IPS DF 19.7 (cell line): ENCODE measurements at regions not wholly inside any gene's neighbourhood (a gene's known extent, or its start where the extent isn't known, plus 50 kb on each side); places are given as distances from the start of the nearest gene placed in this dataset.
"Not testable (repeated sequence)": the region's sequence is repeated elsewhere in the genome, so short reads cannot be mapped to it uniquely, and the experiment has no call there.

Source experiments
- DNase-seq: peaks from one replicate; pipeline ENCODE4 v3.0.0-alpha.2; 2013; ENCODE audit warnings: low read depth, low spot score

GRCh38 chr21:19048098-19048672 lies 644.6 kb upstream of the TMPRSS15 start:
- no peak for DNase-seq

- no peak for DNase-seq
Observed at GRCh38 chr21:19049567-19049966, 646.0 kb upstream of the TMPRSS15 start.

DNA sequence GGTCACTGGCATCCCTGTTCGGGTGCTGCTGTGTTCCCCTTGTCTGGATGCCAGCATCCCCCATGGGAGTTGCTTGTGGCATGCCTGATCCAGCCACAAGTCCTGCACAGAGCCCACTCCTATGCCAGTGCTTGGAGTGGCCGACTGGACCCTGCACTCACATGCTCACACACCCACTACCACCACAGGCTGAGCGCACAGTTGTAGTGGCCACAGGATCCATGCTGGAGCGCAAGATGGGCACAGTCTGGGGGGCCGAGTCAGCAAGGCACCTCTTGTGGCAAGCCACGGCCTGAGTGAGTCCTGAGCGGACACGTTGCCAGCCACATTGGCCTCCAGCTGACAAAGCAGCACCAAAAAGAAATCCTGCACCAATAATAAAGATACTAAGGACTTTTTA lies 661.6 kb upstream of the TMPRSS15 start:
- DNase-seq, result no peak

DNA sequence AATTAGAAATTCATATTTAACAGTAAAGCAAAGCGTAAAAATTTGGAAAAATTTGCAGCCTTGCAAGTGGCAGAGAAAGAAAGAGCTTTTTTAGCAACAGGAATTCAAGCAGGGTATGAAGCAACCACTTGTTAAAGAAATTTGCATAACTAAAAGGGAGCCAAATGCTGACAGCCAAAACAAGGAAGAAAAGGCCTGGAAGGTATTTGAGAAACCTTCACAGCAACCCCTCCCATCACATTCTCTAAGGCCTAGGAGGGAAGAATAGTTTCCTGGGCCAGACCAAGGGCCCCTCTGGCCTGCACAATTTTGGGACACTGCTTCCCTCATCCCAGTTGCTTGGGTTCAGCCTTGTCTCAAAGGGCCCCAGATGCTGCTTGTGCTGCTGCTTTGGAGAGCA lies 672.4 kb upstream of the TMPRSS15 start:
- DNase-seq, result peak; percentile 2

DNA sequence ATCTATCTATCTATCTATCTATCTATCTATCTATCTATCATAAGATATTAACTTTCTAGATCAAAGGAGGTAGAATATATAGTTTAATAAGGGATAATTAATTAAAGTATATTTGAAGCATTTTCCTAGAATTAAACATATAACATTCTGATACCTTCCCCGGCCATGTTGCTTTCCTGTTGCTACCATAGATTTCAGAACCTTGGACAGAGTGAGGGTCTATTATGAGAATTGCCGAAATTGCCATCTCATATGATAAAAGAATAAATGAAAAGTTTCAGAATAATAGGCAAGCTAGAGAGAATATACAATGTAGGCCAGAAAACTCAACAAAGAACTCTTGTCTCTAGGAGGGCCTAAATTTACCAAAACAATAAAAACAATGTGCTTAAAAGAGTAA lies 706.1 kb upstream of the TMPRSS15 start:
- no peak for DNase-seq

GRCh38 chr21:19119259-19119658 lies 715.7 kb upstream of the TMPRSS15 start:
- DNase-seq, result not testable (repeated sequence)

DNA sequence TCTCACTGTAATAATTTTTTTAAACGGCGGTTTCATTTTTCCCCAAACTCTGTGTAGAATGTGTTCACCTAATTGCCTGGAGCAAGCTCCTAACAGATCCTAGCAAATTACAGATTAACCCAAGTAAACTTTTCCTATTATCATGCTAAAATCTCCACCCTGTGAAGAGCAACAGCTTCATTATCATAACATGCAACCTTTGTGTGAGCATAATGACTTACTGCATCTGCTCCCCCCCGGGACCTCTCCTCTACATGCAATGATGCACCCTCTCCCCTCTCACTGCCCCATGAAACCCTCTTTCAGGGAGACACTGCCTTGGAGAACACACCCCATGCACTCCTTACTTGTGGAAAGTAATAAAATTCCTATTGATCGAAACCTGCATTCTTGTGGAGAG lies 717.0 kb upstream of the TMPRSS15 start:
- peak; percentile 15 for DNase-seq

- no peak for DNase-seq
Observed at GRCh38 chr21:19122356-19122755, 718.8 kb upstream of the TMPRSS15 start.

- no peak for DNase-seq
Observed at GRCh38 chr21:19123053-19123452, 719.5 kb upstream of the TMPRSS15 start.

- DNase-seq, result no peak
Observed at GRCh38 chr21:19123525-19123924, 719.9 kb upstream of the TMPRSS15 start.

DNA sequence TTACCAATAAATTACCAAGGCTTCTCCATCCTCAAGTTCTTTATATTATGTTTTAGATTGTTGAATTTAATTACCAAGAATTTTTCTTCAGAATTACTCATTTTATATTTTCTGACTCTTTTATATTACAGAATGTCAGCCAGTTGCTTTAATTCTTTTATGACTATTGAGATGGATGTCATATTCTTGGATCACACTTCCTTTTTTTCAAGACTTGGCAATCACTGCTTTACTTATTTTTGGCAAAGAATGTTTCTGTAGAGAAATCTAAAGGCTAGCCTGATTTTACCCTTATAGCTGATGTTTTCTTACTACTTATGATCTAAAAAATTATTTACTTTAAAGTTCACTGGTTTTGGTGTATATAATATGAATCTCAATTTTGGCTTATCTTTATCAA lies 721.1 kb upstream of the TMPRSS15 start:
- DNase-seq, result no peak

- no peak for DNase-seq
Observed at GRCh38 chr21:19130379-19131028, 726.9 kb upstream of the TMPRSS15 start.

- DNase-seq, result no peak
Observed at GRCh38 chr21:19141511-19141910, 737.9 kb upstream of the TMPRSS15 start.

DNA sequence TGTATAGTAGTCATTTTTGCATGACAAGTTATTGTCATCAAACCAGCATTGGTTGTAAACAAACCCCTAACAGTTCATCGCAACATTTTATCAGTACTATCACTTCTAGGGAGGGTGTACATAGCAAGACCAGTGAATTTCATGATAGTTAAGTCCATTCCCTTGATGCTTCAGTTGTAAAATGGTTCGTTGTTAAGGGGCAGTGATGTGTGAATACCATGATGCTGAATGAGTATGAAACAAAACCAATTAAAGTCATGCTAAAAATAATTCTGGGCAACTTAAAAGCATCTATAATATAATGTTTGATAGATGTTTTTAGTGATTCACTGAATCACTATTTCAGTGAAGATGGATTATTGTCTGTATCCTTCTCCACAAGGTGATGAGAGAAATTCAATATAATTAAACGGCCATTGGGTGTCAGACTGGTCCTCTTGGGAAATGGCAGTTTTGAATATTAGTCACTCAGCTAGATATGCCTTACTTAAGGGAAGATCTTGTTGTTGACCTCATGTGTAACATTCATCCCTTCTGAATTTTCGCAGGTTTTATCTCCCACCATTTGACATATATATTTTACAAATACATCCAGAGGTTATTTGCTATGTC lies 742.2 kb upstream of the TMPRSS15 start:
- DNase-seq, result no peak

DNA sequence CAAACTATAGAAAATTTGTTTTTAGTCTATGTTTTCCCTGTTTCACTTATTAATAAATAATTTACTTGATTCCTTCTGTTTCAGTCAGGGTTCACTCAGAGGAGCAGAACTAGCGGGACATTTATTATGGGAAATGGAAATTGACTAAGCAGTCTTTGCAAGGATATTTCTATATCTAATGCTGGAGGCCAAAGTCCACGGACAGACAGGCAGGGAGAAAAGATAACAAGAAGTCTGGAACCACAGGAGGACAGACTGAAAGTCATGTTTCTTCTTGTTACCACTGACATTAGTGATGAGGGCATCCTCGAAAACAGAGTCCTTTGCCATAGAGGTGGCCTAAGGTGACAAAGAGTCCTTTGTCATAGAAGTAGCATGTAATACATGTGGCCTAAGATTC lies 744.5 kb upstream of the TMPRSS15 start:
- no peak for DNase-seq

DNA sequence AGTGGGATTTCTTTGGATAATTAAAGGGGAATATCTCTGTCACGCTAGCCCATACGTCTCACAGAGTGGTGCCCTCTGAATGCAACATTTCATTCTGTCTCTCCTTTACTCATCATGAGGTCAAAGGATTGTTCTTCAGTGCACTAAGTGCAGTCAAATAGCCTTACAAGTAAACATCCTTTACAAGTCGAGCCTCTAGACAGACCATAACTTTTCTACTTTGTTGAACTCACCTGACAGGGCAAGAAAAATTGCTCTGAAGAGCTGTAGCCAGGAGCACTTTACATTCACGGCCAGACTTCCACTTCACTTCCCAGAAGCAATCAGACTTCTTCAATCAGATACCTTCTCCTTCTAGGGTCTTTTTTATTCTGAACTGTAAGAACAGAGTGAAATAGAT lies 768.0 kb upstream of the TMPRSS15 start:
- DNase-seq, result no peak

- DNase-seq, result no peak
Observed at GRCh38 chr21:19181604-19182140, 778.1 kb upstream of the TMPRSS15 start.

- no peak for DNase-seq
Observed at GRCh38 chr21:19197950-19198349, 794.4 kb upstream of the TMPRSS15 start.

DNA sequence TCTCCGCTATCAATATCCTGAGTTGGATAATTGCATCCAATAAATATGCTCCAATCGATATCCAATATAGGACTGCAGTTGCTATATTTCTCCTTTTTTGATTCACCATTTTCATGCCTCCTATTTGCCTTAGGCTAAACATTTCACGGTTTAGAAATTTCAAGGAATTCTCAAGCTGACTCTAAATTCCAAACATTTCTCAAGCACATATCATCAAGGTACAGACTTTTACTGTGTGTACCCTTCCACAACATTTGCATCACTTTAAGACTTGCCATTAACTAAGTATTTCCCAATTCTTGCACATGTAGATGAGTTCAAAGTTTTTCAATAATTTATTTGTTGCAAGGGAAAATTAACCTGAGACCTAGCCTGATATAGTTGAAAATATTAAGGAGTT lies 795.2 kb upstream of the TMPRSS15 start:
- DNase-seq, result no peak

- no peak for DNase-seq
Observed at GRCh38 chr21:19218163-19218562, 814.6 kb upstream of the TMPRSS15 start.

- no peak for DNase-seq
Observed at GRCh38 chr21:19224090-19224489, 820.5 kb upstream of the TMPRSS15 start.

GRCh38 chr21:19228226-19228625 lies 824.6 kb upstream of the TMPRSS15 start:
- DNase-seq, result no peak

- not testable (repeated sequence) for DNase-seq
Observed at GRCh38 chr21:19233841-19234240, 830.3 kb upstream of the TMPRSS15 start.
